Peyer's patch (tissue), 4 donors: ENCODE measurements at regions not wholly inside any gene's neighbourhood (a gene's known extent, or its start where the extent isn't known, plus 50 kb on each side); places are given as distances from the start of the nearest gene placed in this dataset.

Source experiments
- DNase-seq, 3 donors: peaks; one replicate each; pipeline ENCODE4 v3.0.0-alpha.2; 2017 to 2019
- H3K27ac ChIP-seq, 4 donors: fragments of 200-600 bp; sonication (generic); one replicate each; pipeline ENCODE4 v1.5.1; 2016 to 2019
- H3K27me3 ChIP-seq, 2 donors: fragments of 200-600 bp; sonication (generic); one replicate each; pipeline ENCODE4 v1.5.1; 2019
- H3K36me3 ChIP-seq, 3 donors: fragments of 200-600 bp; sonication (generic); one replicate each; pipeline ENCODE4 v1.5.1; 2016 to 2019
- H3K4me1 ChIP-seq, 4 donors: fragments of 200-600 bp; sonication (generic); one replicate each; pipeline ENCODE4 v1.5.1; 2016 to 2019
- H3K4me3 ChIP-seq, 4 donors: fragments of 200-600 bp; sonication (generic); 1 replicate in 3 of 4; 2 replicates in 1 of 4; pipeline ENCODE4 v1.5.1; 2016 to 2019; ENCODE audit warnings: mild to moderate bottlenecking in 1 of 4
- H3K9me3 ChIP-seq, 4 donors: fragments of 200-600 bp; sonication (generic); one replicate each; pipeline ENCODE4 v1.5.1; 2016 to 2019; ENCODE audit warnings: mild to moderate bottlenecking in 1 of 4
- POLR2A ChIP-seq, 2 donors: fragments of 450-650 bp; IDR thresholded peaks; one replicate each; pipeline ENCODE4 v1.5.1; 2017; ENCODE audit warnings: antibody characterized with exemption in 2 of 2, mild to moderate bottlenecking in 2 of 2, moderate library complexity in 2 of 2
- TF ChIP-seq, protein P1 (sequence below), 6 experiments: fragments of 450-650 bp in 4 of 6; fragments of 200-600 bp in 2 of 6; sonication (generic) in 1 of 6; IDR thresholded peaks; one replicate each; pipeline ENCODE4 v1.5.1; 2017 to 2019; ENCODE audit warnings: antibody characterized with exemption in 6 of 6, mild to moderate bottlenecking in 3 of 6, moderate library complexity in 1 of 6

DNA sequence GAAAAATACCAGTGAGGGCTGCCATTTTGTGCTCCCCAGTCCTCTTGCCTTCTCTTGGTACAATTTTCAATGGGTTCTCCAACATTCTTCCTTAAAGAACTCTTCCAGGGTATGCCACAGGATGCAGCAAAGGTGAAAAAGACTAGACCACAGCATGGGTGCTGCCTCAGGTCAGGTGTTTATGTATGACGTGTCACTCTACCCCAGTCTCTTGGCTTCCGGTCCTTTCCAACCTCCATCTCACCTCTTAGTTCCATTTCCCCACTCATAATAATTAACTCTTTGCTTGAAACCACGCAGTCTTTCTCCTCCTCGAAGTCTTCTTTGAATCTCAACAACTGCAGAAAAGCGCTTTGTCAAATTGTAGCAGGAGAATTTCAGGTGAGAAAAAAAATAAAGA is 104.7 kb upstream of the TBC1D5 start:
- no peaks in the 10 kb centered on the region for H3K36me3 ChIP-seq
- H3K27me3 ChIP-seq, result no peaks in the 10 kb centered on the region
- H3K4me3 ChIP-seq, result no peak overlapping the region
- no peak overlapping the region for H3K27ac ChIP-seq
- TF ChIP-seq, protein P1, sequence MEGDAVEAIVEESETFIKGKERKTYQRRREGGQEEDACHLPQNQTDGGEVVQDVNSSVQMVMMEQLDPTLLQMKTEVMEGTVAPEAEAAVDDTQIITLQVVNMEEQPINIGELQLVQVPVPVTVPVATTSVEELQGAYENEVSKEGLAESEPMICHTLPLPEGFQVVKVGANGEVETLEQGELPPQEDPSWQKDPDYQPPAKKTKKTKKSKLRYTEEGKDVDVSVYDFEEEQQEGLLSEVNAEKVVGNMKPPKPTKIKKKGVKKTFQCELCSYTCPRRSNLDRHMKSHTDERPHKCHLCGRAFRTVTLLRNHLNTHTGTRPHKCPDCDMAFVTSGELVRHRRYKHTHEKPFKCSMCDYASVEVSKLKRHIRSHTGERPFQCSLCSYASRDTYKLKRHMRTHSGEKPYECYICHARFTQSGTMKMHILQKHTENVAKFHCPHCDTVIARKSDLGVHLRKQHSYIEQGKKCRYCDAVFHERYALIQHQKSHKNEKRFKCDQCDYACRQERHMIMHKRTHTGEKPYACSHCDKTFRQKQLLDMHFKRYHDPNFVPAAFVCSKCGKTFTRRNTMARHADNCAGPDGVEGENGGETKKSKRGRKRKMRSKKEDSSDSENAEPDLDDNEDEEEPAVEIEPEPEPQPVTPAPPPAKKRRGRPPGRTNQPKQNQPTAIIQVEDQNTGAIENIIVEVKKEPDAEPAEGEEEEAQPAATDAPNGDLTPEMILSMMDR (IDR thresholded peaks at IDR 0.05), result no peak
- TF ChIP-seq POLR2A (IDR thresholded peaks at IDR 0.05), result no peak
- H3K4me1 ChIP-seq, result no peaks in the 10 kb centered on the region
- no peak for DNase-seq
- H3K9me3 ChIP-seq, result no peaks in the 10 kb centered on the region

DNA sequence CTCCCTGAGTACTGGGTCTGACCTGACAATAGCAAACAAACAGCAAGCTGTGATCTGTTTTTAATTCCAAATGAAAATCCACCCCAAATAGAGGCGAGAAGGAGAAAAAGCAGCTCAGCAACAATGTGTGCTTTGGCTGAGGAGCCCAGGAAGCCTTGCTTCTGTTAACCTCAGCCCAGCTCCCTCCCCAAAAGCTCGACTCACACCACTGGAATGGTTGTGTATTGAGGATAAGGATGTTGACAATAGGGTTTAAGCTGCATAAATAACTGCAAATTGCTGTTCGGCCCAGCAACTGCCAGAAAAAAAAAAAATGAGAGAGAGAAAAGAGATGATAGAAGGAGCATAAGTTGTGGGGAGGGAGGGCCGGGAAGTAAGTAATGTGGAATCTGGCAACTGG is 104.0 kb upstream of the TBC1D5 start:
- Histone ChIP-seq H3K9me3 (no peaks in the 10 kb centered on the region), H3K27ac (no peak overlapping the region), H3K36me3 (no peaks in the 10 kb centered on the region), H3K4me3 (no peak overlapping the region), H3K27me3 (no peaks in the 10 kb centered on the region), H3K4me1 (no peaks in the 10 kb centered on the region)
- DNase-seq, result no peak
- TF ChIP-seq POLR2A (IDR thresholded peaks at IDR 0.05), result no peak
- TF ChIP-seq, protein P1 (IDR thresholded peaks at IDR 0.05), result no peak

DNA sequence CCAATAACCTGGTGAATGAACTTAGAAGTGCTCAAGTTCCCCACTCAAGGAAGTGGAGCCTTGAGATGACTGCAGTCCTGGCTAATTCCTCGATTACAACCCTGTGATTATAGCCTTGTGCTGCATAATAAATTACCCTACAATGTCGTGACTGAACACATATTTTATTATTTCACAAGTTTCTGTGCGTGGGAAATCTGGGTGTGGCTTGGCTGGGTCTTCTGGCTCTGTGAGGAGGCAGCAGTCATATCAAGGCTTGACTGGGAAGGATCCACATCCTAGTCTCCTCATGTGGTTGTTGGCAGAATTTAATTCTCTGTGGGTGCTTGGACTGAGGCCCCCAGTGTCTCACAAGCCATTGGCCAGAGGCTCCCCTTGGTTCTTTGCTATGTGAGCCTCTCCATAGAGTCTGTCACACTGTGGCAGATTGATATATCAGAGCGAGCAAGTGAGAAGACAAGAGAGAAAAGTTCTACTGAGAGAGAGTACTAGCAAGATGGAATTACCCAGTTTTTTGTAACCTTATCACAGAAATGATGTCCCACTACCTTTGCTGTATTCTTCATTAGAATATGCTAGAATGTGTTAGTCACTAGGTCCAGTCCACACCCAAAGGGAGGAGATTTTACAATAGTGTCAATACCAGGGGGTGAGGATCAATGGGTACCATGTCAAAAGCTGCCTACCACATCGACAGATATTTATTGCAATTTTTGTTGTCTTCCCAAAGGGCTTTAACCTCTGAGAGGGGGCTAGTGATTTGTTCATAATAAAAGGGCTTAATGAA is 102.8 kb upstream of the TBC1D5 start:
- DNase-seq, result no peak
- Histone ChIP-seq H3K27me3 (no peaks in the 10 kb centered on the region), H3K4me1 (no peaks in the 10 kb centered on the region), H3K9me3 (no peaks in the 10 kb centered on the region), H3K36me3 (no peaks in the 10 kb centered on the region), H3K4me3 (no peak overlapping the region), H3K27ac (no peak overlapping the region)
- TF ChIP-seq, protein P1 (IDR thresholded peaks at IDR 0.05), result no peak
- no peak for TF ChIP-seq POLR2A (IDR thresholded peaks at IDR 0.05)

DNA sequence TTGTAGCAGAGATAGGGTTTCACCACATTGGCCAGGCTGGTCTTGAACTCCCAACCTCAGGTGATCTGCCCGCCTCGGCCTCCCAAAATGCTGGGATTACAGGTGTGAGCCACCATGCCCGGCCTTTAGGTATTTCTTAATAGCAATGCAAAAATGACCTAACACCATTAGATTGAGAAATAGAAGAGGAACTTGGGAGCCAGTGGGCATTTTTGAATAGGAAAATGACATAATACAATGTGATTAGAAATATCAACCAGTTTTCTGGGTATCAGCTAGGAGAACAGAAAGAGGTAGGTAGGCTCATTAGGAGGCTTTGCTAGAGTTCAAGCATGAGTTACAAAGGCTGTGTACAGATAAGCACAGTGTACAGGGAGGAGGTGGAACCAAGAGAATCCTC is 101.8 kb upstream of the TBC1D5 start:
- no peak for DNase-seq
- H3K9me3 ChIP-seq, result no peaks in the 10 kb centered on the region
- no peaks in the 10 kb centered on the region for H3K36me3 ChIP-seq
- H3K27ac ChIP-seq, result no peak overlapping the region
- no peaks in the 10 kb centered on the region for H3K27me3 ChIP-seq
- no peak overlapping the region for H3K4me3 ChIP-seq
- TF ChIP-seq POLR2A (IDR thresholded peaks at IDR 0.05), result no peak
- TF ChIP-seq, protein P1 (IDR thresholded peaks at IDR 0.05), result no peak
- no peaks in the 10 kb centered on the region for H3K4me1 ChIP-seq

DNA sequence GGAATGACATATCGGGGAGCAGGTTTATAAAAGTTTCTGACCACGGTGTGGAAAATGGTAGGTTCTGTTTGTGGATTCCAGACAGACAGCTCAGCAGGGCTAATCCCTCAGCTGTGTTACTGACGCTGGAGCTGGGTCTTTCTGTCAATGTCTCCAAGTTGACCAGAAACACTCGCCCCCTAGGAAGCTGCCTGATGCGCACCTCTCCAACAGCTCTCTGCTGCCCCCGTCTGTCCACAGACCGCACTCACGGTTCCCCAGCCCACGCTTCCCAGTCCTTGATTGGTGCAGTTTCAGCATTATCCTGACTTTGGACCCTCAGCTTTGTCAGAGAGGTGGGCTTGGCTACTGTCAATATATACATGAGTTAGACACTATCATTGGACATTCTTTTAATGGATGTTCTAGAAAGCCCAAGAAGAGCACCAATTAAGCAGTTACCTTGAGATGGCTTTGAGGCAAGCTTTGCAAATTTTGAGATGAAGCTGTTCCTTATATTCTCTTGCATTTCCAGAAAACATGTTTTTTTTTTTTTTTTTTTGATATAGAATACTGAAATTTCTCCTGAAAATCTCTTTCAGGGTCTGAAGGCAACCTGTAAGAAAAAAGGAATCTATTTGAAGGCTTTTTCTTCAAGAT is 98.9 kb upstream of the TBC1D5 start:
- no peak for TF ChIP-seq POLR2A (IDR thresholded peaks at IDR 0.05)
- TF ChIP-seq, protein P1 (IDR thresholded peaks at IDR 0.05), result peak; percentile 56 to 93 (median 88)
- DNase-seq, result peak; percentile 64 to 86 (median 77)
- Histone ChIP-seq H3K27me3 (no peaks in the 10 kb centered on the region), H3K36me3 (no peaks in the 10 kb centered on the region), H3K4me1 (no peaks in the 10 kb centered on the region), H3K4me3 (no peak overlapping the region), H3K9me3 (no peaks in the 10 kb centered on the region), H3K27ac (no peak overlapping the region)
